ENCODE measurements at regions not wholly inside any gene's neighbourhood (a gene's known extent, or its start where the extent isn't known, plus 50 kb on each side); places are given as distances from the start of the nearest gene placed in this dataset.

DNA sequence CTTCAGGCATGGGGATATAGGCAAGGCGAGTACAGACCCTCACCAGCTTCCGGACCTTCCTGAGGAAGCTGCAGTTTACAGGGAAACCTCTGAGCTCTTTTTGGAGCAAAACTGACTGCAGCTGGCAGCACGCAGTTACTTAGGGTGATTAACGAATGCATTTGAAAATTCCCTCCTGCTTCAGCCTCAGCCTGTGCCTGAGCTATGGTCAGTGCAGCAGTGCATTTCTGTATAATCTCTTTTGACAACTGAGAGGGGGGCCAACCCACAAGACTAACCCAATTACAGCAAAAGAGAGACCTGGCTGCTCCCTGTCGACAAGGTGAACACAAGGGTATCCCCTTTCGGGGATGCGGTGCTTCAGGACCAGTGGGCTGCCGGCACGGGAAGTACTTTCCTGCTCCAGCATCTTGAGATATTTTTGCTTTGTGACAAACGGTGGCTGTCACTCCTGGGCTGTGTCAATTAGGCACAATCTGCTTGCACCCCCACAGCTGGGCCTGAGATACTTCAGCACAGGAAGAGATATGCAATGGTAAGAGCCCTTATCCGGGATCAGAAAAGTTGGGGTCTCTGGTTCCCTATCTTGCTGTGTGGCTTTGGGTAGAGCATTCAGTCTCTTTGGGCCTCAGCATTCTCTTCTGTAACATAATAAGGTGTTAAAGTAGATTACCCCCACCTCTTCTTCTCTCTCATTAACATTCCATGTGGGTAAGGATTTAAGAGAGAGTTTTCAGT, 141.0 kb downstream of the TMEM17 start:
- DNase-seq = no peak

GRCh38 chr2:62363166-62363565, 142.8 kb downstream of the TMEM17 start:
- no peak for DNase-seq

DNA sequence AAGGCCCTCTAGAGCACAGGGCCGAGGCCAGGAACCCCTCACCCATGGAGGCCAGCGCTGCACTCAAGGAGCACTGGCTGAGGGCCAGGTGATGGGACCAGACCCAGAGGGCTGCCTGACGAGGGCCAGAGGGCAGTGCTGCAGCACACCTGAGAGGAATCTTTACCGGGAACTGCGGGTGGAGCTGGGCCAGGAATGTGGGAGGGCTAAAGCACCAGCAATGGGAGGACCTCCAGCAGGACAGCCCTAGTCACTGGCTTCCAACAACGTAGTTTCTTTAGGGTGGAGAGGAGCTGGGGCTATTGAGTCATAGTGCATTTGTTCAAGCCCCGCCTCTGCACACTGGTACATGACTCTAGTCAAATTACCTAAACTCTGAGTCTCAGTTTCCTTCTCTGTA, 143.4 kb downstream of the TMEM17 start:
- no peak for DNase-seq

DNA sequence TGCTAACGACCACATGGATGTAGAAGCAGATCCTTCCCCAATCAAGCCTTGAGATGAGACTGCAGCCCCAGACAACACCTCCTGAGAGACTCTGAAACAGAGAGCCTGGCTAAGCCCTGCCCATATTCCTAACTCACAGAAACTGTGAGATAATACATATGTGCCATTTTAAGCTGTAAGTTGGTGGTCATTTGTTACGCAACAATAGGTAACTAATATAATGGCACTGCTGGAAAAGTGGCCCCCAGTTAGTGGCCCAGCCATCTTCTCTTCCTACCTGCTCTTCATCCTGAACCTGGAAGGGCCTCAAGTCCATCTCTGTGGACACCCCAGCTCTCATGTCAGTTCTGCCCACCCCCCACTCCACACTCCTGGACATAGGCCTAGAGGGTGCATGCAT, 144.0 kb downstream of the TMEM17 start:
- DNase-seq = no peak

DNA sequence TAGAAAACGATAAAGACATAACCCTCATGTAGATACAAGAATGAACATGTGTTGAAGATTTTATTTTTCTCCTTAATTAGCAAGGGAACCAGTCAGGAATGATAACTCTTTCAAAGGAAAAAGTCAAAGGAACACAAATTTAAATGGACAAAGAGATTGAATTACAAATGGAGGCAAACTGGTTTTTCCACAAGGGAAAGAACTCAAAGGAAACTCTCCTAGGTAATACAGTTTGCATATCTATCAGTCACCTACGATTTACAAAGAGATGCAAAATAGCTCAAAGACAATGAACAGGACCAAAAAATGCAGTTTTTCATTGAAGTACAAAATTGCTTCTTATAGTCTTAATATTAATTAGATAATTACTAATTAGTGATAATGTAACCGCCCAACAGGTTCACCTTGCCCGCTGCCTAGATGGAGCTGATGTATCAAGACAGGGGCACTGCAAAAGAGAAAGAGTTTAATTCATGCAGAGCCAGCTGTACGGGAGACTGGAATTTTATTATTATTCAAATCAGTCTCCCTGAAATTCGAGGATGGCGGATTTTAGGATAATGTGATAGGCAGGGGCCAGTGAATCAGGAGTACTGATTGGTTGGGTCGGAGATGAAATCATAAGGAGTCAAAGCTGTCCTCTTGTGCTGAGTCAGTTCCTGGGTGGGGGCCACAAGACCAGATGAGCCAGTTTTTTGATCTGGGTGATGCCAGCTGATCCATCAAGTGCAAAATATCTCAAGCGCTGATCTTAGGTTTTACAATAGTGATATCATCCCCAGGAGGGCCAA, 151.0 kb downstream of the TMEM17 start:
- no peak for DNase-seq

- no peak for DNase-seq
Measured at GRCh38 chr2:62352031-62352430, 154.0 kb downstream of the TMEM17 start.

GRCh38 chr2:62349788-62350187, 153.9 kb downstream of the B3GNT2 start:
- DNase-seq = no peak

DNA sequence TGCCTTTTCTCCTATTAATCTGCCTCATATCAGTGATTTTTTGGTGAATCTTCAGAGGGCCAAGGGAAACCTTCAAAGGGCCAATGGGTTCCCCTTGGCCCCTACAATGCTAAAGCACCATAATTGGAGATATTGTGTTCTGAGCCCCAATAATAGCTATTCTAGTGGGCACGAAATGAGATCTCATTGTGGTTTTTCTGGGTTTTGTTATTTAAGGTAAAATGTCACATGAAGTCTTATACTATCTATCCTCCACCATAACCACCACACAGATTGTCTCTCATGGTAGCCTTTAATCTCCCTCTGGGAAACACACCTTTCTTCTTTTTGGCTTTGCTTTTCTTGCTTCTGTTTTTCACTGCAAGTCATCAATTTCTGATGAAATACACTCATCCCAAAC, 152.8 kb downstream of the B3GNT2 start:
- no peak for DNase-seq

DNA sequence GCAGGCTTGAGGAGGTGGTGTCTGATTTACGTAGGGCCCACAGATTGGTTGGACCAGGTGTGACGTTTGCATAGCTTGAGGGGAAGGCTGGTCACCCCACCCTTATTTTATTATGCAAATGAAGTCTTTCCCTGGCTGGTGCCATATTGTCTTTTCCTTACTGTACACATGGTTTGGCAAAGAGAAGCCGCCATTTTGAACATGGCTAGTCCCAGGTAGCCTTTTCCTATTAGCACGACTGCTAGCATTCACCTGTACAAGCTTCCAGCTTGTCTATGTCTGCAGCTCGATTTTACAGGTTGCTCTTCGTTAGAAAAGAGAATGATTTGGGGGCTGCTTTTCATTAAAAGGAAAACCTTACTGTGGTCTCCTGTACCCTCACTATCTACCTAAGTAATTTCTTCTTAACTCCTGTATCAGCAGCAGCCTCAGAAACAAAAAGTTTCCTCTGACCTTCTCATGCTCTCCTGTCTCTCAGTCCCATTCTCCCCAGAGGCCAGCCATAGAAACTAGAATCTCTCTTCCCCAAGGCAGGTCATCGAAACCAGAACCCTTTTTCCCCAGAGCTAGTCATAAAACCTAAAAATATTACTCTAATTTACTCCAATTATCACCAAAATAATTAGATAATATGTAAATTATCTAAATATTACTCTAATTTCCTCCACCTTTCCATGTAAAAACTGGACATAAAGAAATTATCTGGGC, 151.8 kb downstream of the B3GNT2 start:
- DNase-seq = no peak

- DNase-seq = no peak
Measured at GRCh38 chr2:62344472-62344871, 148.6 kb downstream of the B3GNT2 start.

DNA sequence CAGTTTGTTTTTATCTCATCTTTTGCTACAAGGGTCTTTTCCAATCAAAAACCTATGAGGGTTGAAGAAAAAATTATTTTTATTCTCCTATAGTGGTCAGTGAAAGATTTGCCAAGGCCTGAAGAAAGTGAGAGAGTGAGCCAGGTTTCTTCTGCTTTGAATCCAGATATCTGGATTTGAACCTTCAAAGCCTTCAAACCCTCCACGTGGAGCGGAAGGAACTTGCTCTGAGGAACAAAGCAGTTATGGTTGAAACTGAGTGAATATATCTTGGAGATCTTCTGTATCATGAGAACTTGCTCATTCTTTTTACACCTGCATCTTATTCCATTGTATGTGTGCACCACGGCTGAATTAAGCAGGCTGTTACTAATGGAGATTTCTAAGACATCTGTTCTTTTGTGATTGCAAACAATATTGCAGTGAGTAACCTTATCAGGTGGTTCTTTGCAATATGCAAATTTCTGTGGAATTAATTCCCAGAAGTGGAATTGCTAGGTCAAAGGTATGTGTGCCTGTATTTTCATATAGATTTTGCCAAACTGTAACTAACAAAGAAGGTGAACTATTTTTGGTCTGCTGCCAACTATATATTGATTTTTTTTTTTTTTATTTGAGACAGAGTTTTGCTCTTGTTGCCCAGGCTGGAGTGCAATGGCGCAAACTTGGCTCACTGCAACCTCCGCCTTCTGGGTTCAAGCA, 147.9 kb downstream of the B3GNT2 start:
- no peak for DNase-seq

GRCh38 chr2:62343206-62343605, 147.3 kb downstream of the B3GNT2 start:
- no peak for DNase-seq

DNA sequence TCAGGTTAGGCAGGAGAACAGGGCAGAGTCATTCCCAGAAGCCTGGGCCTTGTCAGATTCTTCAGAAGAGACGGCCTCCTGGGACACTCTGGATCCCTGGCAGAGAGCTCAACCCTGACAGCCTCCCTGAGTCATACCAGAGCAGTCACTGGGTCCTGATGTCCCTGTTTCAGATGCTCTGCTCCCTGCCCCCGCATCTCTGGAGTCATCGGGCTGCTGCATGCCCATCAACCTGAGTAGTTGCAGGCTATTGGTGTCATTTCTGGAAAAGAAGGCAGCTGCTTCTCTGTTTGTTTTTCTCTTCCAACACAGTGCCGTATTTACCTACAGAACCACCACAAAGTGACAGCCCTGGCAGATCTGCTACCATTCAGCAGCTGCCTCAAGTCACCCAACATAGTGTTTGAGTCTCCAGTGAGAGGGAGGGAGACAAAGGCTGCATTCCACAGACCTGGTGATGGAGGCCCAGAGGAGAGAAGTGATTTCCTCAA, 145.1 kb downstream of the B3GNT2 start:
- DNase-seq = no peak

DNA sequence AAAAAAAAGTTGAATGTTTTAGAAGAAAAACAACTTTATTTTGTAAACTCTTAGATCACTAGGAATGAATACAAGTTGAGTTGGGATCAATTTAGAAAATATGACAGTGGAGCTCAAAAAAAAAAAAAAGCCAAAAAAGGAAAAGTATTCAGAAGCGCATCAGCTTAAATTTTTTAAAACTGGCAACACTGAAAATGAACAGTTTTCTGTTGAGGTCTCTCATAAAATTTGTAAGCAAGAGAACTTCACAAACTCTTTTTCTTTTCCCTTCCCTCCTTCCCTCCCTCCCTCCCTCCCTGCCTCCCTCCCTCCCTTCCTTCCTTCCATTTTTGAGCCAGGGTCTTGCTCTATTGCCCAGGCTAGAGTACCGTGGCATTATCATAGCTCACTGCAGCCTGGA, 143.9 kb downstream of the B3GNT2 start:
- DNase-seq = no peak

- no peak for DNase-seq
Measured at GRCh38 chr2:62339413-62339812, 143.5 kb downstream of the B3GNT2 start.

- no peak for DNase-seq
Measured at GRCh38 chr2:62338111-62338510, 142.2 kb downstream of the B3GNT2 start.

- DNase-seq = no peak
Measured at GRCh38 chr2:62337403-62337802, 141.5 kb downstream of the B3GNT2 start.

GRCh38 chr2:62335612-62336011, 139.7 kb downstream of the B3GNT2 start:
- no peak for DNase-seq

GRCh38 chr2:62334440-62335058, 138.6 kb downstream of the B3GNT2 start:
- DNase-seq = no peak

GRCh38 chr2:62334009-62334408, 138.1 kb downstream of the B3GNT2 start:
- no peak for DNase-seq

DNA sequence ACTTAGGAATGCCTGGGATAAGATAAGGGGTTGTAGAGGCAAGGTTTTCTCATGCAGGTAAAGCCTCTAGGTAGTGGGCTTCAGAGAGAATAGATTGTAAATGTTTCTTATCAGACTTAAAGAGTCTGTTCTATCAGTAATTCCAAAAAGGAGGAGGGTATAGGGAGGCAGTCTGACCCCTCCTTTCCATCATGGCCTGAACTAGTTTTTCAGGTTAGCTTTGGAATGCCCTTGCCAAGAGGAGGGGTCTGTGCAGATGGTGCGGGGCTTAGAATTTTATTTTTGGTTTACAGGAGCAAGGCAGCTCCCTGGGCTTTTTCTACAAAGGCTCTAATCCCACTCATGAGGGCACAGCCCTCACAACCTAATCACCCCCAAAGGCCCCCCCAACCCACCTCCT, 135.0 kb downstream of the B3GNT2 start:
- no peak for DNase-seq

GRCh38 chr2:62329797-62330196, 133.9 kb downstream of the B3GNT2 start:
- no peak for DNase-seq

DNA sequence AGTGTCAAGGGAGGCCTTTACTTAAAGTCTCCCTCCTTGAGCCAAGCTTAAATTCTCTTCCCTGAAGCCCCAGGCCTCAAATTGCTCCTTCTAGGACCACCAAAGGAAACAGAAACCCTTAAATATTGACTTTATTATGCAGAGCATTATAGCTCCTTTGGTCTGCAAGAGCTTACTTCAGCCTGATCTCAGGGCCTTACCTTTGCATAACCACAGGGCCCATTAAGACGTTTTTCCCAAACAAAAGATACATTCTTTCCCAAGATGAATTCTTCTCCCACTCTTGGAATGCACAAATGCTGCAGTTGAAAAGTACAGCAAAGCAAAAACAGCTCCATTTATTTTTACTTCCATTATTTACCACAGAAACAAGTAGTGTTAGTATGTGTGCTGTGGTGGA, 130.8 kb downstream of the B3GNT2 start:
- no peak for DNase-seq
